ENCODE measurements at regions not wholly inside any gene's neighbourhood (a gene's known extent, or its start where the extent isn't known, plus 50 kb on each side); places are given as distances from the start of the nearest gene placed in this dataset.

DNA sequence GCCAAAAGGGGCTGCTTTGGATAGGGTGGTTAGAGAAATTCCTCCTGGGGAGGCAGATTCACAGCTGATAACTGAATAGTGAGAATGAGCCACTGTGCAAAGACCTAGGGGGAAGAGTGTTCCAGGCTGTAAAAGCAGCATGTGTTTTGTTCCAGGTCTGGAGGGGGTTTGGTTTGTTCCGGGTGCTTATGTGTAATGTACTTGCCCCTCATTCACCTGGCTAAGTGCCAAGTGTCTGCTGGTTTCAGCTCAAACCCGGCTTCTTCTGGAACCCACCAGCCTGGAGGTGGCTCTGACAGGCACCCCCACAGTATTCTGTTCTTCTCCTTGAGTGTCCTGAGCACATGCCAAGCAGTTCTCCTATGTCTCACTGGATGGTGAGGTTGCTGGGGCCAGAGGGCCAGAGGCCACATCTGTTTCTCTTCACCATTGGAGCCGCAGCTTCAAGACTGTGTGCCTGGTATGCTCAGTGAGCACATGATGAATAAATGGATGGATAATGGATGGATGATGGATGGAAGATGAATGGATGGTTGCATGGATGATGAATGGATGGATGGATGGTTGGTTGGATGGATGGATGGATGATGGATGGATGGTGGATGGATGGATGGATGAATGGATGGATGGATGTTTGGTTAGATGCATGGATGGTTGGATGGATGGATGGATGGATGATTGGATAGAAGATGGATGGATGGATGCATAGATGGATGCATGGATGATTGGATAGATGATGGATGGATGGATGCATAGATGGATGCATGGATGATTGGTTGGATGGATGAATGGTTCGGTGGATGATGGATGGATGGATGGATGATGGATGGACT, 227.6 kb downstream of the BMP7 start:
- DNase-seq = no peak

DNA sequence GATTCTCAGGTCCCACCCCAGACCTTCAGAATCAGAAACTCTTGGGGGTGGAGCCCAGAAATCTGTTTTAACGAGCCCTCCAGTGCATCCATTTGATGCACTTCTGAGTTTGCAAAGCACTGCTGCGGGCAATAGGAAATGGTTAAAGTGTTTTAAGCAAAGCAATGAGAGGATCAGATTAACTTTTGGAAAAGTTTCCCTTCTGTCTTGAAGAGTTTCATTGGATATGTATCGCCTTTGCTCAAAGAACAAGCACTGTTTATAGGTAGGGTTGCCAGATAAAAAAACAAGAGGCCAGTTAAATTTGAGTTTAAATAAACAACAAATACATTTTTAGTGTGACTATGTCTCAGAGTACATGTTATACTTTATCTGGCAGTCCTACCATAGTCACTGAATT, 226.0 kb downstream of the BMP7 start:
- DNase-seq = no peak

DNA sequence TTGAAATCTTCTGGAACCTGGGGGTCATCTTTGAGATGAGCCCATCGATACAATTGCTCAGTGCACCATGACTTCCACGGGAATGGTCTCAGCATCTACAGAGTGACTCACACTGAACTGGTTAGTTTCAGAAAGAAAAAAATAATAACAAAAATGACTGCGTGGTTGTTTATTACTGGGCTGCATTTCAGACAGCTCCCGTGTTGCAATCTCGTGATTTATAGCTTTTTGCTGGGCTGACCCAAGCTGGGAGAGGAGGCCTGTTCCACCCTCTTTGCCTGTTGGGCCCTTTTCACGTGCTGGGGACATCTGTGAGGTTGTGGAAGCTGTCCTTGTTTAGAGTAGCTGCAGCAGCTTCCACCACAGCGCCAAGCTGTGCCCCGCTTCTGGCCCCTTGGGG, 225.5 kb downstream of the BMP7 start:
- no peak for DNase-seq

DNA sequence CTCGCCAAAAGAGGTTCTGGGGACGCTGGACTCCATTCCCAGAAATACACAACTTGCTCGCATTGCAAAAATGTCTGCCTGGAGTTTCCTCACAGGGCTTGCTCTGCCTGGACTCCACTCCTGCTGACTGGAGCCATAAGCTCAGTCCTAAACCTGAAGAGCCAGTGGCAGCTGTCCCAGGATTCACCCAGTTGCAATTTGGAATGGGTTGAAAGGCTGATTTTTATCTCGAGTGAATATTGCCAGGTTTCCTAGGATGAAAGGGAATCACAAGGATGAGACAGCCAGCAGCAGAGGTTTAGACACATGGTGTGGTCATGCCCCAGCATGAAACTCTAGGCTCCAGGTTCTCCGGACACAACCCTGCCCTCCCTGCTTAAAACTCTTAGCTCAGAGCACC, 223.3 kb downstream of the BMP7 start:
- DNase-seq = no peak

DNA sequence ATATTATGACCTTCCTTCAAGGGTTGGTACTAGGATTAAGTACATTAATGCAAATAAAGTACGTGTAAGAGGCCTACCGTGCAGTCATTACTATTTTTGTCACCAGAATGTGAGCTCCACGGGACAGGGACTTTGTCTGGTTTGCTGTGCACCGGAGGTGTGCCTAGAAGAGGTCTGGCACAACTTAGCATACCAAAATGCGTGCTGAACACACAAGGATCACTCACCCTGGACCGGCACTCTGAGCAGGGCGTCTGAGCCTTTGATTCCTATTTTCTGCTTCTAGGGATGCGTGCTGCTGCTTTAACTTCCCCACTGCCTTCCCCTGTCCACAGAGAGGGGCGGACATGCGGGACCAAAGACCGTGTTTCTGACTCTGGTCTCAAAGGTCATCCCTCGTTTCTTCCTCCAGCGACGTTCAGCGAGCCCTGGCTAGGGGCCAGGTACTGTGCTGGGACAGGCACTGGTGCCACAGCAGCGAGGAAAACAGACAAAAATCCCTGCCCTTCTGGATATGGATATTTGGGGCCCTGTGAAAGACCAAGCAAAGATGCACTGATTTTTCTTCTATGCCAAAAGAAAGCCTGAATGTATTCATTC, 222.7 kb downstream of the BMP7 start:
- DNase-seq = no peak

DNA sequence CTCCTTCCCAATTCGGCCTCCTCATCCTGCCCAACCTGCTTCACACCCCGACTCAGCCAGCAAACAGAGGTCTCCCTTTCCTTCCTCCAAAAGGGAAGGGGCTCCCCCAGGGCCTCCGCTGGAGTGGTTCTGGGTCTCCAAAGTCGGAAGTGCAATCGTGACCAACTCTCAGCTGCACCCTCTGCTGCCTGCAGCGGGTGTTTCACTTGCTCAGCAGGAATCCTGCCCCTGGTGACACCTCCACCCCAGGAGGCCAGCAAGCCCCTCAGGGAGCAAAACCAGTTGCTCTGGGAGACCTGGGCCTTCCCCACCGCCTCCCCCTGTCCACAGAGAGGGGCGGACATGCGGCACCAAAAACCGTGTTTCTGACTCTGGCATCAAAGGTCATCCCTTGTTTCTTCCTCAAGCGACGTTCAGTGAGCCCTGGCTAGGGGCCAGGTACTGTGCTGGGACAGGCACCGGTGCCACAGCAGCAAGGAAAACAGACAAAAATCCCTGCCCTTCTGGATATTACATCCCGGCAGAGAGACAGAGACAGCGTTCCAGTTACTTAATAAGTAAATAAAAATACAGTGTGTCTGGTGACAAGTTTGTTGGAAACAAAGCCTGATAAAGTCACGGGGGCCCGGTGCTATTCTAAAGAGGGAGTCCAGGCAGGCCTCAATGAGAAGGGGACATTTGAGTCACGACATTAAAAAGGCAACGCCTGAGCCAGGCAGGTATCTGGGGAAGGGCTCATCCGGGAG, 219.0 kb downstream of the BMP7 start:
- DNase-seq = no peak

DNA sequence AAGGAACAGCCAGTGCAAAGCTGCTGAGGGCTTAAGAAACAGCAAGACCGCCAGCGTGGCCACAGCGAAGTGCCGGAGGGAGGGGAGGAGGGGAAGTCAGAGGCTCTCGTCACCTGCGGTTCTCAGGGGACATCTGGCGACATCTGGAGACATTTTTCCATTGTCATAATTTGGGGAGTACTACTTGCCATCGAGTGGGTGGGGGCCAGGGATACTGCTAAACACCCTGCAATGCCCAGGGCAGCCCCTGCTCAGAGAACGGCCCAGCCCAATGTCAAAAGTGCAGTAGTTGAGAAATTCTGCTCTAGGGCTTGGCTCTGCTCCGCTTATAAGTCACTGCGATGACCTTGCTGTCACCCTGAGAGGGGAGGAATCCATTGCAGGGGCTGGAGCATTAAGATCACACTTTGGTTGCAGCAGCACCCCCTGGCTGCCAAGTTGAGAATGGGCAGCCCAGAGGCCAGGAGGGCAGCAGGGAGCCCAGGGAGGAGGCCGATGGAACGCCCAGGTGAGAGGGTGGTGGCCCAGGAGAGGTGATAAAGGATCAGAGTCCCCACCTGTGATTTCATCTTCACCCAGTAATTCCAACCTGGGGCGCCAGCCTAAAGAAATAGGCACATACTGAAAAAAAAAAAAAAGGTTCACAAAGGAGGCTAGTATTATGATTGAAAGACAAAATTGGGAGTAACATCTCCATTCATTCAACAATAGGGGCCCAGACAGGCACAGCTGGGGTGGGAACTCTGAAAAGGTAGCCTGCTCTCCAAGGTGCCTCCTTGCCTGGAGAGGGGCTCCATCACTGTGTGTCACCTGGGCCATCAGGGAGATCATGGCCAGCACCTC, 218.2 kb downstream of the BMP7 start:
- no peak for DNase-seq

DNA sequence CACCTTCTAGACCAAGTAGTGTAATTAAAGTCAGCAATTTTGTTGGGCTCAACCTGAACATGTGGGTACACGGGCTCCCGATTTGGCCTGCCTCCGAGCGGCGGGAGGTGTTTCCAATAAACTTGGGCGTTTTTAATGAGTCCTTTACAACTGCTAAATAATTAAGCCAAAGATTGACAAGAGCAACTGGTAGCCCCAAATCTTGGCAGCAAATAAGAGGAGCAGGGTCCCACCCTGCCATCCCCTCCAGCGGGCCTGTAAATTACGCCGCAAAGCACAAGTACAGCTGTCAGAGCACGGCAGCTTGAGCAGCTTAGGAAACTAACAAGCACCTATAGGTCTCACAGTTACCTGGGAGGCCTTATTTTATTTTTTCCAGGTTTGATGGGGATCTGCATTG, 217.1 kb downstream of the BMP7 start:
- no peak for DNase-seq

DNA sequence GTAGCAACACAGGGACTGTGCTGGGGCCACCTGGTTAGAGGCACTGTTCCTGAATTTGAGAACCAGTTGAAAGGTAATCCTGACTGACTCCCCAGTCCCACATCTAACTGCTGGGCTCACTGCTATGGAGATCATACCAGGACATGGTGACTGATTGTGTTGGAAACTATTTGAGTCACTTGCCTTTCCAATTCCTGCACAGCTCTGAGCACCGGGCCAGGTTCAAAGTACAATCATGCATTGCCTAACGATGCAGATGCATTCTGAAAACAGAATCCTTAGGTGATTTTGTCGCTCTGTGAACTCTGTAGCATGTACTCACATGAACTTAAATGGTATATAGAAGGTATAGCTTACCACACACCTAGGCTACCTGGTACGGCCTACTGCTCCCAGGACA, 215.3 kb downstream of the BMP7 start:
- no peak for DNase-seq

DNA sequence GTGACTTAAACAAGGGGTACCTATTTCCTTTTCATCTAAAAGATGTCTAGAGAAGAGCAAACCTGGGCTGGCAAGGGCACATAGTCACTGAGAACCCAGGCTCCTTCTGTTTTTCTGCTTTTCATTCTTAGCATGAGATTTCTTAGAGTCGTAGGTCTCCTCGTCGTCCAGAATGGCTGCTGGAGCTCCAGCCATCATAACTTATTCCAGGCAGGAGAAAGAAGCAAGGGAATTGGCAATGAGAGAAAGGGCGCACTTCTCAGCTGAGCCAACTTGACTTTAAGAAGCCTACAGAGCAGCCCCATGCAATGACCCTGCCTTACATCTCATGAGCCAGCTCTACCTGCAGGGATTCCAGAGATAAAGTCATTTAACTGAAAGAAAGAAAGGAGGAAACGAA, 213.4 kb downstream of the BMP7 start:
- DNase-seq = no peak

DNA sequence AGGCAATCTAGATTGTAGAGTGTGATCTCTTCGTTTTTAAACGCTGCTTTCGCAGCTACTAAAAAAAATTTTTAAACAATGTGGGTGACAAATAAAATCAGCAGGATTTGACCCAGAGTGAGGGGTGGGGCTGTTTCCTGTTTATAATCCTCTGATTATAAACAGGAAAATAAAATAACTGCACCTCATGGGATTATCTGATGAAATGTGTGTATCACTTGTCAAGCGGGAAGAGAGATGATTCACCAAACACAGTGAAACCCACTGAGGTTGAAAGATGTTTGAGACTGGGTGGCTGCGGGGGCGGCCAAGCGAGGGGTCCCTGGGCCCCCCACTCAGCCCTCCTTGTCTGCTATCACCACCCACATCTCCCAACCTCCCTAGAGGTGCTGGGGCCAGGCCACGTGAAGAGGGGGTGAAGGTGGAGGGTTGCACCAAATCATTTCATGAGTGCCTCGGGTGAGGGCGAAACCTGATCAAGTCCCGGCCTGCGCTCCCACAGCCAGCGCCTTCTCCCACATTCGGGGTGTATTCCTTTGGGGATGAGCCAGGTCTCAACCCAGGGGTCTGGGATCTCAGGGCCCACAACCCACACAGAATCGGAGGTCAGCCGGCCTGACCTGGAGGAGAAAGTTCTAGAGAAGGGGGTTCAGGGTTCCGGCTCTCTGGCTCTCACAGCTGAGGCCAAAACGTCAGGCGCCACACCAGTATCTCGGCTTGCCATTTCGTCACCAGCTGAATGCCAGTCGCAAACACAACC, 212.5 kb downstream of the BMP7 start:
- no peak for DNase-seq

DNA sequence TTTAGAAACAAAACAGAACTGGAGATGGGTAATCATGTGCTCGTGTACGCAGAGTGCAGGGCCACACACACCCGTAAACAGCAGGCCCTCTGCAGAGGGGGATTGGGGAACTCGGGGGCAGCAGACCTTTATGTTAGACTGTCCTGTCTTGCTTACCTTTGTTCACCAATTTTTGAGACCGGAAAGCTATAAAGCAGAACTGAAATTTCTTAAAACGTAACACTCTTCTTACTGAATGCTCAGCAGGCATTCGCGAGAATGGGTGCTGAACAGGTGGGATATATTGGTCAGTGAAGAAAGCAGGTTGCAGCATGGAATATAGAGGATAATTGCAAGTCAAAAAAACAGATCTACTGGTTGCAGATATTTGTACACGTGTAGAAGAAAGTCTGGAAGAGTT, 211.1 kb downstream of the BMP7 start:
- DNase-seq = no peak

DNA sequence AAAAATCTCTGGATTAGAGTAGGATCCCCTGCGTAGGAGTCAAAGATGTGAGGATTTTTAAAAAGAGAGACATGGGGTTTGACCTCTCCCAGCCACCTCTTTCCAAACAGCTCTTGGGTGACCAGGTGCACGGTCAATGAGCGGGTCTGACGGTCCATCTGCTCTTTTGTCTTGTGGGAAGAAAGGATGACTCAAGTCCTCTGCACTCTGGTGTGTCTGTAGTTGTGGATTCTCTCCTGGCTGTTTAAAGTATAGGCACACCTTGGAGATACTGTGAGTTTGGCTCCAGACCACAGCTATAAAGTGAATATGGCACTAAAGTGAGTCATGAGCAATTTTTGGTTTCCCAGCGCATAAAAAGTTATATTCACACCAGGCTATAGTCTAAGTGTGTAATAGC, 209.8 kb downstream of the BMP7 start:
- DNase-seq = no peak

DNA sequence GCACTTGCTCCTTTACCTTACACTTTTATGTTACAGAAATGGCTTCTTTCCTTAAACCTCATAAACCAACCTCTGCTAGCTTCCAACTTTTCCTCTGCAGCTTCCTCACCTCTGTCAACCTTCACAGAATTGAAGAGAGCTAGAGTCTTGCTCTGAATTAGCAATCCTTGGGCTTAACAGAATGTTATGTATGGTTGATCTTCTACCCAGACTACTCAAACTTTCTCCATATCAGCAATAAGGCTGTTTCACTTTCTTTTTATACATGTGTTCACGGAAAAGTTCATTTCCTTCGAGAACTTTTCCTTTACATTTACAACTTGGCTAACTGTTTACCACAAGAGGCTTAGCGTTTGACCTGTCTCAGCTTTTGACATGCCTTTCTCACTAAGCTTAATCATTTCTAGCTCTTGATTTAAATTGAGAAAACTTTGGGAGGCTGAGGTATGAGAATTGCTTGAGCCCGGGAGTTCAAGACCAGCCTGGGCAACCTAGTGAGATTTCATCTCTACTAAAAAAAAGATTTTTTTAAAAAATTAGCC, 207.3 kb downstream of the BMP7 start:
- no peak for DNase-seq

DNA sequence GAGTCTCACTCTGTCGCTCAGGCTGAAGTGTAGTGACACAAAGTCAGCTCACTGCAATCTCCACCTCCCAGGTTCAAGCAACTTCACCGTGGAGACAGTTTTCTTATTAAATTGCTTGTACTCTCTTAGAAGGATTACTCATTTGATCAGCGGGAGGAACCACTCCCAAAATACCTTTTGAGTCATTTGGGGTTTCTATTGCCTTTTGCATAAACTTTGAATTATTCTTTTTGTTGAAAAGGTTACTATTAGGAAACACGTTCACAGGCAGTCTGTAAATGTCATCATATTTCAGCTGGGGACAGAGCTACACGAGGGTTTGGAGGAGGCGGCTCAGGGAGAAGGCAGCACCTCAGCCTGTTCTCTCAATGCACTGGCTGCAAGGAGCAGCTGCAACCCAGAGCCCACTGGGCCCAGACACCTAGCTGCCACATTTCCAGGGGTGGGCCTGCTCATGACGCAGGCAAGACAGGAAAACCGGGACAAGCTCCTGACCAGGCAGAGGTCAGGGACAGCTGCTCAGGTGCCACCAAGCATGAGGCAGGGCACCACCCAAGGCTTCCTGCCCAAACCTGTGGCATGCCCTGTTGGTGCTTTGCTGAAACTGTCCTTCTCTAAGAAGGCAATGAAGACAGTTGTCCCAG, 205.9 kb downstream of the BMP7 start:
- no peak for DNase-seq

DNA sequence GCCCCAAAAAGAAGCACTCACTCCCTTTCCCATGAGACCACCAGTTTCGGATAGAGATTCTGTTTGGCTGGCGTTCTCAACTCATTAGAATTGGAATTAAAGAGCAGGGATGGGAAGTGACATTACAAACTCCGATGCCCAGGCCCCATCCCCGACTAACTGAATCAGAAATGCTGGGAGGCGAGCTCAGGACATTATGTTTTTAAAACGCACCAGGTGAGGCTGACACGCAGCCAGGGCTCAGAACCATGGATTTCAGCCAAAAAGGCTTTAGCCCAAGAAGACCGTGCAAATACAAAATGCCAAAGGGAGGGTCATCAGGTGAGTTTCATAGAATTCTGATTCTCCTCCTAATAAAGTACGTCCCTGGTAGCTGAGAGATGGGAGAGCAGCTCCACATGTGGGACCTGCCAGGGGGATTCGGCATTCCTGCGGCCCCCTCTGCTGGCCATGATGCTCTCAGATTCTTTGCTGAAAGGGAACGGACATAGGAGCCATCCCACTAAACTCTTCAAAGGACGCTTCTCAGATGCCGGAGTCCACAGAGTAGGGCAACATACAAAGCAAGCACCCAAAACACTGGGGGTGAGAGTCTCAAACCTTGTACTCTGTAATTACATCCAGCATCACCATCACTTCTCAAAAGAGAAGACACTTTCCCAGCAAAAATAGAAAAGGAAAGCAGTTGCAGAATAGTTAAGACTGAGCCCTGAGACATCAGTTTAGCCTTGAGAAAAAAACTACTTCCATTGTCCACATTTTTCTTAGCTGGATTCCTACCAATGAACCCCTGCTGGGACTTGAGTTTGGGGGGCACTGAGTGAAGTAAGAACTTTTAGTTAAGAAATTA, 205.2 kb downstream of the BMP7 start:
- no peak for DNase-seq

DNA sequence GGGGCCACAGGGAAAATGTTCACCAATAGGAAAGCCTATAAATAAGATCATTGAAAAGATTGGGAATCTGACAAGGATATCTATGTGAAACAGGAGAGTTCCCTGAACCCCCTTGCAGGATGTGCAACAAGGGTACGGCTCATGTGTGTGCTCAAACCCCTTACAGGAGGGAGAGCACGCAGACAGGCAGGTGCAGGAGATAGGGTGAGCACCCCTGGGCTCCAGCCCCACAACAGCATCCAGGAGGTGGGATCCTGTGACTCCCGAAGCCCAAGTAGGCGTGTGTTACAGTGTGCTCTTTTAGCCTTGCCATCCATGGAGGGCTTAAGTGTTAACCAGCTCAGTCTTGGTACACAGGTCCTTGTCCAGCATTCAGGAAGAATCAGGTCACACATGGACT, 204.2 kb downstream of the BMP7 start:
- no peak for DNase-seq

DNA sequence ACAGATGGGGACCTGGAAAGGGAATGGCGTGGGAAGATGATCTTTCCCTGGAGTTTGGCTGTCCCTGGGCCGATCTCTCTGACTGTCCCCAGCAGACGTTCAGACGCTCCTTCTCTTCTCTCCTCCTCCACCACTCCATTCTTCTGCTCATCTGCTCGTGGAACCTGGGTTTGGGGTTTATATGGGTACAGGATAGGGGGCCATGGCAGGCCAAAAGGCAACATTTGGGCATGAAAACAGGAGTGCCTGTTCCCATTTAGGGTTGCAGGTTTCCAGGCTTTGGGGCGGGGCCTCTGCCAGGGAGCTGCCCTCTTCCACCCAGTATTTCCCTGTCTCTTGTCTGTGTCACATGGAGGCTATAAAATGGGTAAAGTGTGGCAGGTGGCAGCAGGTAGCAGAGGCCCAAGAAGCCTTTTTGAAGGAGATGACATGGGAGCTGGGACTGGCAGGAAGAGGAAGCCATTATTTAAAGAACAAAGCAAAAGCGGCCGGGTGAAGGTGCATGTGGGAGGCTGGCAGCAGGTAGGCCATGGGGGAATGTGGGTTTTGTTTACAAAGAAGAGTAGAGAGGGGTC, 203.7 kb downstream of the BMP7 start:
- DNase-seq = no peak

DNA sequence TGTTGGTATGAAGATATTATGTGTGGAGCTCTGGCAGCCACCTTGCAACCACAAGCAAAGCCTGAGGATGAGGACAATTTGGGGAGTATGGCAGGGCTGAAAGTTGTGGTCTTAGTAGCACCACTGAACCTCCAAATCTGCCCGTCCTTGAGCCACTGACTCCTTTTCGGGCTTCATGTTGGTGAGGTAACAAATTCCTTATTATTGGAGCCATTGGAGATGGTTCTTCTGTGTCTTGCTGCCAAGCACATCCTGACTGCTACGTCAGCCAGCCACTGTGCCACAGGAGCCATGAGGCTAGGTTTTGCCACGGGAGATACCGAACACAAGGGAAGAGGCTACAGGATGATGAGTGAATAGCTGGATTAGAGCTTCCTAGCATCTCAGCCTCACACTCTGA, 201.6 kb downstream of the BMP7 start:
- DNase-seq = no peak

DNA sequence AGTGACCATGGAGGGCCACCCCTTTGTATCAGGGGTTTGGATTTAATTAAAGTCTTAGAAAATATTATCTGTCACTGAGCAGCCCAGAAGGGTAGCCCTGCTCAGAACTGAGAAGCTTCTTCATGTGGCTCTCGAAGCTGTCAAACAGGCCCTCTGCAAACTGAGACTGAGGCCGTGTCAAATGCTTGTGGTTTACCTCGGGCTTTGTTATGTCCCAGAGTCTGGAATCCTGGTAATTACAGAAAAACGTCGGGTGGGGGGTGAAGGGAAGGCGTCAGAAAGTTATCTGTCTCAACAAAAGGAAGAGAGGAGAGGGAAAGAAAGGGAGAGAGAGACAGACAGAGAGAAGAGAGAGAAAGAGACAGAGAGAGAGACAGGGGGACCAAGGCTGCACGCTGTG, 200.8 kb downstream of the BMP7 start:
- DNase-seq = no peak

Data from CD4-positive, alpha-beta T cell treated with Interleukin-17A for 1 hour (primary cell).